Activated CD8-positive, alpha-beta memory T cell treated with anti-CD3 and anti-CD28 coated beads, Interleukin-2, amount 50 U/mL, for 48 hours (primary cell): ENCODE measurements at regions not wholly inside any gene's neighbourhood (a gene's known extent, or its start where the extent isn't known, plus 50 kb on each side); places are given as distances from the start of the nearest gene placed in this dataset.

Experiments used
- DNase-seq: peaks from one replicate; pipeline ENCODE4 v3.0.0-alpha.2; 2020

GRCh38 chr21:36636439-36636838 is 62.5 kb upstream of the SIM2 start:
- no peak for DNase-seq

- DNase-seq, result no peak
Measured at GRCh38 chr21:36639769-36640168, 59.1 kb upstream of the SIM2 start.

- DNase-seq, result no peak
Measured at GRCh38 chr21:36640174-36640720, 58.7 kb upstream of the SIM2 start.

- no peak for DNase-seq
Measured at GRCh38 chr21:36640721-36641244, 58.1 kb upstream of the SIM2 start.

- DNase-seq, result no peak
Measured at GRCh38 chr21:36641346-36641745, 57.6 kb upstream of the SIM2 start.

GRCh38 chr21:36641886-36642285 is 57.0 kb upstream of the SIM2 start:
- no peak for DNase-seq

GRCh38 chr21:36642777-36643176 is 56.1 kb upstream of the SIM2 start:
- DNase-seq, result no peak

- DNase-seq, result no peak
Measured at GRCh38 chr21:36643374-36644250, 55.3 kb upstream of the SIM2 start.

GRCh38 chr21:36646011-36646410 is 52.9 kb upstream of the SIM2 start:
- DNase-seq, result no peak

GRCh38 chr21:36646645-36647044 is 52.3 kb upstream of the SIM2 start:
- DNase-seq, result no peak

GRCh38 chr21:36647279-36648093 is 51.4 kb upstream of the SIM2 start:
- no peak for DNase-seq
